ENCODE measurements at regions not wholly inside any gene's neighbourhood (a gene's known extent, or its start where the extent isn't known, plus 50 kb on each side); places are given as distances from the start of the nearest gene placed in this dataset.

DNA sequence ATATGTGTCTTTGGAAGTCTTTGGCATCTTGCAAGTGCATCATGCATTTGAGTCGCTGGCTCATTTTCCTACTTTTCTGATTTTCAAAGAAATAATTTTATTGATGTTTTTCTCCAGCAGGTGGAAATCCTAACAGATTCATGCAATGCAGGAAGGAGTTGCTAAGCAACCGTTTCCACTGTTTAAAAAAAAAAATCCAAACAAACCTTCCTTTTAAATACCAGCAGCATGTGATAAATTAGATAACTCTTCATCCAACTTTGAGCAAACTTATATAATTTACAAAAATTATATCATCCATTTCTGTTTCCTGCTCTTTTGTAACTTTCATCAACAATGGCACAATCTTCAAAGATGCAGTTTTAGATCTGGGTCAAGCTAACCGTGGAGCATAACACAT lies 364.1 kb downstream of the MFSD1 start:
- no peak for DNase-seq (ENCODE audit: low read depth in 2 of 3, low spot score in 2 of 3)

DNA sequence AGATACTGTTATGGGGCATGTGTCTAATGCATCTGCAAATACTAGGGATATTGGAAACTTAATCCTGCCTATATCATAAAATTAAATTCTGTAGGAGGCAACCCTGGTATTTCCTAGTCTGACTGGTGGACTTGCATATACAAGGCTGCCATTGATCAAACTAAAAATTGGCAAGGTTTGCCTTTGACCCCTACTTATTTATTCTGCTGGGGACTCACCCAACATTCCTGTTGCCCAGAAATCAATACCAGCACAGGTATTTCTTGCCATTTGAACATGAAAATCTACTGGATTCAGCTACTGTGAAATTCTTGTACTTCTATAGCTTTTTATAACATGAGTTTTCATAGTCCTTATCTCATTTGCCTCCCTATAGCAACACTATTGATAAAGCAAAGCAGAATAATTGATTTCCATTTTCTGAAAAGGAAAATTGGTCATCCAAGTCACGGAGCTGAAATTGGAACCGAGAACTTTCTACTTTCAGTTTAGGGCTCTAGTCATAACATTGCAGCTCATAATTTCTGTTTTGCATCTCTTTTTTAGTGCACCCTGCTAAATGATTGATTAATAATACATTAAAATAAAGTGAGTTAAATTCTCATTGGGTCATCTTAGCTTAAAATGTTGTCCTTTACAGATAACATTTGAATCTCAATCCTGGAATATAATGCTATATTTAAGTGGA lies 365.2 kb downstream of the MFSD1 start:
- DNase-seq (ENCODE audit: low read depth in 2 of 3, low spot score in 2 of 3), result no peak

DNA sequence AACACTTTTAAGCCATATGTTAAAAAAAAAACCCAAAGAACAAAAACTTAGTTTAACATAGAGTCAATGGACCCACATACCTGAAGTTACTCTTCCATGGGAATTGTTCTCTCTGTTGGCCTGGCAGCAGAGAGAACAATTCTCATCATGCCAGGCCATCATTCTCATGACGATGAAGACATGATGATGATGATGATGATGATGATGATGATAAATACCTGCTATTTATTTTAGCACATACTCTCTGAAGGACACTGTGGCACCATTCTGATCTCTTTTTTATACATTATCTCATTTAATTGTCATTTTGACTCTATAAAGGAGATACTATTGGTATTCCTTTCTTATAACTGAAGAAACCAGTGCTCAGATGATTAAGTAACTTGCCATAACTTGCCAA lies 366.9 kb downstream of the MFSD1 start:
- DNase-seq (ENCODE audit: low read depth in 2 of 3, low spot score in 2 of 3), result no peak

DNA sequence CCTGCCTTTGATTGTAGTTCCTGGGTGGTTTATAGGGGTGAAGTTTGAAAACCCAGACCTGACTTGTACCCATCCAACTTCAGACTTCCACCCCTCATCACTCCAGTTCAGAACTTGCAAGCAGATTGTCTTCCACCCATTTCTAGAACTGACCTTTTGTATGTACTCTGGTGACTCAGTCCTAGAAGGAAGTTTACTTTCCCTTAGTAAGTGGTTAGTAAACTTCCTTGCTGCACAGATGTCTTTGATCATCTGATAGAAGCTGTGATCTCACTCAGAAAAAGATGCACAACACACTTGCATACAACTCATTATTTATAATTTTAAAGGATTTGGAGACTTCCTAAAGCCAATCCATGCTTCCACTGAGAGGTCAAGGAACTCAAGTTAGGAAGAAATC lies 368.0 kb downstream of the MFSD1 start:
- DNase-seq (ENCODE audit: low read depth in 2 of 3, low spot score in 2 of 3), result no peak

DNA sequence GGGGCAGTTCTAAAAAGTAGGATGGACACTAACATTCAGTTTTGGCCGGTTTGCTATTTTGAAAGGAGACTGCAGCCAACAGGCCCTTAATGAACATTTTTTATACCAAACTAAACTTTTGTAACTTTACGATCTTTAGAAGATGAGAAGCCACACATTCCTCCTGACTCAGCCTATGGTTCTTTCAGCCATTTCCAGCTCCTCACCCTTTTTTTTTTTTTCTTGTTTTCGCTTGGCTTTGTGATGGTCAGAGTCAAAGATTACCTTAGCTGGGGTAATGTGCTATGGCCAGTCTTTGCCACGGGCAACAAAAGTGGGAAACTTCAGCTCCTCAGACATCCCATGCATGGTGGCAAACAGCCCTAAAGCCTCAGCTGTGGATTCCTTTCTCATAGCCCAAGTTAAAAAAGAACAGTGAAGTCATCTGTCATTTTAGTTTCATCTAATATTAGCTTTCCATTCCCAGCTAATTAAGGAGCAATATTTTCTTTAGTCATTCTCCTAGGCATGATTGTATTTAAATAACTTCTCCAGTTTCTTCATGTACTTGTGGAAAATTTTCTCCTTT lies 368.7 kb downstream of the MFSD1 start:
- DNase-seq (ENCODE audit: low read depth in 2 of 3, low spot score in 2 of 3), result no peak

DNA sequence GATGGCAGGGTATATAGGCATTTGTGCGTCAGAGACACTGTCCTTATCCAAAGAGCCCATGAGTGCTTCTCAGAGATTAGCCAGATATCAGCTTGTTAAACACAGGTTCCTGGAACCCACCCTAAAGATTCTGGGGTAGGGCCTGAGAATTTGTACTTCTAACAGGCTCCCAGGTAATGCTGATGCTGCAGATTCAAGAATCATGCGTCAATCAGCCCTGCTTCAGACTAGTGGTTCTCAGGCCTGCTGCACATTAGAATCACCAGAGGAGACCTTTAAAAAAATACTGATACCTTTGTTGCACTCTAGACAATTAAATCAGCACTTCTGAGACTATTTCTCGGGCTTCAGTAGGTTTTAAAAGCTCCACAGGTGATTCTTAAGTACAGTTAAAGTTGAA lies 369.5 kb downstream of the MFSD1 start:
- DNase-seq (ENCODE audit: low read depth in 2 of 3, low spot score in 2 of 3), result no peak

DNA sequence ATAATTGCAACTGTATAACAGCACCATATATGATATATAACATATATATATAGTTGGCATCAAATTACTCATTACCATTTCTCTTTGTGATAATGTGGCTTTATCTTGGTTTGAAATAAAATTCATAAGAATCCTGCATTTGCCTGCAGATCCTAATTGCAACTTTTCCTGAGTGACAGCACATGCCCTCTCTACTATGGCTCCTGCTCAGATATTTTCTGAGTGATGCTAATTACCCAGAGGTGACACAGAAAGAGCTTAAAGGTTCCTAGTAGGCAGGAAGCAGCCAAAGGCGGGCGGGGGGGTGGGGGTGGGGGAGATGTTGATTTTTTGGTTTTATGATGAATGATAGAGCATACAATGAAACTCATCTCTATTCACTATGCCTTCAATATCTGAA lies 370.6 kb downstream of the MFSD1 start:
- no peak for DNase-seq (ENCODE audit: low read depth in 2 of 3, low spot score in 2 of 3)

DNA sequence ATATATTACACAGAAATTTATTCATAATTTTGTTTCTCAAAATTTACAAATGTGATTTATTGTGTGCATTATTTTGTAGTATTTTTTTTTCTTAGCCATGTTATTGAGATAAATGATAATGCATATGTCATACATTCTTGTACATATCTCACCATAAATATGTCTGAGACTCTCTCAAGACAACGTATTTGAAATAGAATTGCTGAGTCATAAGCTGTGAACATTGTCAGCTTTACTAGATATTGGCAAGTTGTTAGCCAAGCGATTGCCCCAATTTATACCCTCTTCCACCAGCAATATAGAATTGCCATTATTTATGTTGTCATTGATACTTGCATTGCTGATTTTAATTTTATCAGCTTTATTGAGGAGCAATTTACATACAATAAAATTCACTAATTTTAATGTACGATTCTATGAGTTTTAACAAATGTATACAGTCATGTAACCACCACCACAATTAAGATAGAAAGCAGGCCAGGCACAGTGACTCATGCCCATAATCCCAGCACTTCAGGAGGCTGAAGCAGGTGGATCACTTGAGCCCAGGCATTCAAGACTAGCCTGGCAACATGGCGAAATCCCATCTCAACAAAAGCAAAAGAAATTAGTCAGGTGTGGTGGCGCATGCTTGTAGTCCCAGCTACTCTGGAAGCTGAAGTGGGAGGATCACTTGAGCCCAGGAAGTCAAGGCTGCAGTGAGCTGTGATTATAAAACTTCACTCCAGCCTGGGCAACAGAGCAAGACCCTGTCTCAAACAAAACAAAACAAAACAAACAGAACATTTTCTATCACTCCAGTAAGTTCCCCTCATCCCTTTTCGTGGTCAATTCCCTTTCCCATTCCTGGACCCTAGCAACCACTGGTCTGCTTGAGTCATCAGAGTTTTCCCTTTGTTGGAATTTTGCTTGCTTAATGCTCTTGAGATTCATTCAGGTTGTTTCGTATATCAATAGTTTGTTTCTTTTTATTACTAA lies 373.1 kb downstream of the MFSD1 start:
- DNase-seq (ENCODE audit: low read depth in 2 of 3, low spot score in 2 of 3), result no peak

DNA sequence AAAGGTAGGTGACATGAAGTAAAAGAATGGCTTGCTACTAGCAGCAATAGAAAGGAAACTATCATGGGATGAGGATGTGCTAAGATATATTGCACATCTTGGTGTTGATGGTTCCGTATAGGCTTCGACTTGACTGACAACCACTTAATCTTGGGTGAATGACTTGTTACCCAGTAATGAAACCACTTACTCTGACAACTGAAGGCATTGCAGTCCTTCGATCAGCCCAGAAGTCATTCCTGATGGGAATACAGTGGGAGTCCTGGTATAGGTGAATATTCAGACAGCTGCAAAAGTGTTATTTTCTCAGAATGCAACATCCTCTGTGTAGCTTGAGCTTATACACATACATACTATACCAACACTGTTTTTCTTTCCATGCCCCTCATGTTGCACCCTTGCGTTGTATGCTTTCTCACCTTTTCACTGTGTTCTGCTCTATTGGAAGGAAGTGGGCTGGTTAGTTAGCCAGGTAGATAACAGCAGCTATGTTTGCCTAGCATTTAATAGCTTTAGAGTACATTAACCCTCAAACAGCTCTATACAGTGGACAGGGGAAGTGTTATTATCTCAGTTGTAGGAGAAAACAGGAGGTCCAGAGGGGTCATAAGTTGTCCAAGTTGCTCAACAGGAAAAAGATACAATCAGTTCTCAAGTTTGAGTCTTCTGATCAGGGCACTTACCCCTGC lies 376.5 kb downstream of the MFSD1 start:
- DNase-seq (ENCODE audit: low read depth in 2 of 3, low spot score in 2 of 3), result no peak

DNA sequence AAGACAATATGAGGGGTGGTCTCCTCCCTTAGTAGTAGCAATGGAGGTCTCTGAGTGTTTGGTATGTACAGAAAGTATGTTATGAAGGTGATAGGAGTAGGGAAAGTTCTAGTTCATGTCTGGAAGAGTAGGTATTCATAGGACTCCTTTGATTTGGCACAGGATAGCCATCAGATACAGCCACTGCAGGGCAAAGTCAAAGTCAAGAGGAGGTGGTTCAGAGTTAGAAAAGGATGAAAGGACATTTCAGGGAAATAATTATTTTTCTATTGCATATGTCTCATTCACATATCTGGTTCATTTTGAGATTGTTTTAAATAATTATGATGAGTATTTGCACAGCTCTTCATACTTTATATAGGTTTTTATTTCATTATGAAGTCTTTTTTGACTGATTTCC lies 381.1 kb downstream of the MFSD1 start:
- no peak for DNase-seq (ENCODE audit: low read depth in 2 of 3, low spot score in 2 of 3)

DNA sequence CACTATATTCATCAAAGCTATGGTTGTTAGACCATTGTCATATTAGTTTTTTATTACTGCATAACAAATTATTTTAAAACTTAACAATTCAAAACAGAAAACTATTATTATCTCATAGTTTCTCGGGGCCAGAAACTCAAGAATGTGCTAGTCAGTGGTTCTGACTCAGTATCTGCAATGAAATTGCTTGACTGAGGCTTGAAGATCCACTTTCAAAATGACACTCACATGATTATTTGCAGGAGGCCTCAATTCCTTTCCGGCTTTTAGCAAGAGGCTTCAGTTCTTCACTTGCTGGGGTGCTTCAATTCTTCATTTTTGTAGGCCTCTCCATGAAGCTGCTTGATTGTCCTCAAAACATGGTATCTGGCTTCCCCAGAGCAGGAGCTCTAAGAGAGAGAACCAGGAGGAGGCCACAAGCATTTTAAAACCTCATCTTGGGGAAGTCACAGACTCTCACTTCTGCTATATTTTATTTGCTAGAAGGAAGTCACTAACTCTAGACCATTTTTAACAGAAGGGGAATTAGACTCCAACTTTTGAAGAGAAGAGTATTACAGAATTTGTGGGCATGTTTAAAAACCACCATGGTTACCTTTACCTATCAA lies 383.7 kb downstream of the MFSD1 start:
- DNase-seq (ENCODE audit: low read depth in 2 of 3, low spot score in 2 of 3), result no peak

DNA sequence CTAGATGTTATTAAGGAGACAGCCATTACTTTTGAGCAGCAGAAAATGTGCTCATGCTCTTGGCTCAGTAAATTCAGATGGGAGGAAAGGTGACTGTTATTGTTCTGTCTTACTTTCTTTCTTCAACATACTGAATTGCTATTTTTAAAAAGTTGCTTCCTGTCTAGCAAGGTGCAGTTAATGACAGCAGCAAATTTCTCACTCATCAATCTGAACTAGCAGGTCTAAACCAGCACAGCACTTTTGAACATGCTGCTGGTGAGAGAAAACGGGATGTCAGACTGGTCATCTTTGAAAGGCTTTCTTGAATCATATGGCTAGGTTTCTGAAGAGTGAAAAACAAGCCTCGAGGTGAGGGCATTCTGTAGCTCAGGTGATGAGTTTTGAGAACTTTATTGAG lies 384.7 kb downstream of the MFSD1 start:
- DNase-seq (ENCODE audit: low read depth in 2 of 3, low spot score in 2 of 3), result no peak

DNA sequence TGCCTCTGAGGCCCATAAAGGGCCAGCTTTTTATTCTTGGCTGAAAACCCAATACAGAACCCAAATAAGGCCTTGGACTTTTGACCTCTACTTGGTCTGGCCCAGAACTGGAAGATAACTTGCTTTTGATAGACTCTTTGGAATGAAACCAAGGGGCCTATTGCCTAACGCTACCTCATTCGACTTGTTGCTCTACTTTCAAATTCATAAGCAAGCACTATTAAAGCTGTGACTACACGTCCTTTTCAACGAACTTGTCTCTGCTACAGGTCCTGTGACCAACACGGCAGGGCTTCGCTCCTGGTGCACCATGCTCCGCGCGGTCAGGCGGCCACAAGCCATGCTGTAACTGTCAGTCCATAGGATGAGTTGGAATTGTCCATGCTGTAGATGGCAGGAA lies 385.4 kb downstream of the MFSD1 start:
- DNase-seq (ENCODE audit: low read depth in 2 of 3, low spot score in 2 of 3), result no peak

DNA sequence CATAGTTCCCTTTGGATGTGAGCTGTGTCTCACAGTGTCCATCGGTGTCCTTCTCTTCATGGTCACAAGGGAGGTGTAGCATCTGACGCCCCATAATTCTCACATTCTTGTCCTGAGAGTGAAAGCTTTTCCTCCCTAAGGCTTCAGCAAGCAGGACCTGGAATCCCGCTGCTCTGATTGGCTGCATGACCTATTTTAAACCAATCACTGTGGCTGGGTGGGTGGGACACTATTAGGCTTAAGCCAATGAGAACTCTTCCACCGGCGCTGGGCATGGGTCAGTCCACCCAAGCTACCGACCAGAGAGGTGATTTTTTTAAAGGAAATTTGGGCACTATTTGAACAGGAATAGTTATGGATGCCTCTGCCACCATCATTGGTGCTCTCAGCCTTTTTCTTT lies 385.9 kb downstream of the MFSD1 start:
- DNase-seq (ENCODE audit: low read depth in 2 of 3, low spot score in 2 of 3), result no peak

DNA sequence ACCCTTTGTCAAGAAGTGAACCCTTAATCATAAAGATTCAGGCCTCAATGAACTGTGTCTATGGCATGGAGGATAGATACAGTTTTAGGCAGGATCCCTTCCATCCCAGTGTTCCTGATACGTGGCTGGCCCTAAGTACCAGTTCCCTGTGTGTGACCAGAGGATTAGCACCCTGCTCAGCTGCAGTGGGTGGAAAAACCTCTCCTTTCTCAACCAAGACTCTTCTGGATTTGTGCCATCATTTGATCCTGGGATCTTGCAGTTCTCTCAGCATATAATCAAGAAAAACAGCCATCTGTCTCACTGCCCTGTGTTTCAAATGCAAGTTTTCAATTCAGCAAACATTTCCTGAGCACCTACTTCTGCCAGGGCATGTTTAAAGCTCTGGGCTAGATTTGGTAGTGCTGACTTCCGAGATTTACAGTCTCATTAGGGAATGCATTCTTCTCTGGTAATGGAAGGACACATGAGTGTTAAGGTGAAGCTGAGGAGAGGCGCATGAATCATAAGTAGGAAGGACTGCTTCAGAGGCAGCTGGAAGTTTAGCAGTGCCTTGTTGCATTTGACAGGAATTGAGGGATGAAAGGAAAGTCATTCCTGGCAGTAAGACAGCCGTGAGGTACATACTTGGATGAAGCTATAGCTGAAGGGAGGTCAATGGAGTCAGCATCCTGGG lies 388.3 kb downstream of the MFSD1 start:
- no peak for DNase-seq (ENCODE audit: low read depth in 2 of 3, low spot score in 2 of 3)

DNA sequence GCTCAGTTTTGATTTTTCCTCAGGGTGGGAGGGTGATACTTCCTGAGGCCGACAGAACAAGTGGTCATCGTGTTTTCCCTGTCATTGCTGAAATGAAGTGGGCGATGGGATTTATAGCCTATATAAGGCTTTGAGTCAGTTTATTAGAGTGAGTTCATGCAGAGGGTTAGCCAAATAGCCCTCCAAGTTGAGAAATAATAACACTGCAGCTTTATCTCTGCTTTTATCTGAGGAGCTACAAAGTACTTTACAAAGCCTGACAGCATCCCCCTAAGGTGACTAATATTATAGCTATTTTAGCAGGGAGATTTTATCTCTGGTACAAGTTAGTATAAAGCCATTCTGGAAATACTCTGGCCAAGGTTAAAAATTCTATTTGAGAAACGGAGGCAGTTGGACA lies 389.6 kb downstream of the MFSD1 start:
- no peak for DNase-seq (ENCODE audit: low read depth in 2 of 3, low spot score in 2 of 3)

DNA sequence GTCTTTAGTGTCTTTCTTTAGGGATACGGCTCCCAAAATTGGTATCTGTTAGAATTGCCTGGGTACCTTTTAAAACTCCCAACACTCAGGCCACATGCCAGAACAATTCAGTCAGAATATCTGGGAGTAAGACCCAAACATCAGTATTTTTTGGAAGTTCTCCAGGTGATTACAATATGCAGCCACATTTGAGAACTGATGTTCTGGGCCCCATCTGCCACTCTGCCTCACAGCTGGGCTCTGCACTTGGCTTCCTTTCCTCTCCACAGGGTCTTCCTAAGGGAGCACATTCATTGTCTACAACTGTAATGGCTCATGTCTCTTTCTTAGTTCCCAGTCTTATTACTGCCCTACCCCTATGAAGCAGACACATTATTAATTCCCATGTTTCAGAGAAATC lies 394.5 kb downstream of the MFSD1 start:
- DNase-seq (ENCODE audit: low read depth in 2 of 3, low spot score in 2 of 3), result no peak

DNA sequence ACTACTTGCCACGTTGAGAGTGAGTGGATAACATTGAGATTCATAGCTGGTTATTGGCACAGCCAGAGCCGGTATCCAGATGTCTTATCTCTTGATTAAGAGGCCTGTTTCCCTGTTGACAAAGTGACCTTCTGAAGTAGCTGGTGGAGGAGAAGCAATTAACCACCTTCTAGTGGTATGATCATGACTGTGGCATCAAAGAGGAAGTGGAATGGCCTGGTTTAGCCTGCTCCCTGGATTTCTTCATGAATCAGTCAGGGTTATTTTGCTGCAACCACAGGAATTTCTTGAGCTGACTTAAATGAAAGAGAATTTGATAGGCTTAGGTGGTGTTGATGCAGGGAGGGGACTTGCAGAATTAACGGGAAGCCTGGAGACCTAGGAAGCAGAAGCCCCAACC lies 398.3 kb downstream of the MFSD1 start:
- DNase-seq (ENCODE audit: low read depth in 2 of 3, low spot score in 2 of 3), result no peak

DNA sequence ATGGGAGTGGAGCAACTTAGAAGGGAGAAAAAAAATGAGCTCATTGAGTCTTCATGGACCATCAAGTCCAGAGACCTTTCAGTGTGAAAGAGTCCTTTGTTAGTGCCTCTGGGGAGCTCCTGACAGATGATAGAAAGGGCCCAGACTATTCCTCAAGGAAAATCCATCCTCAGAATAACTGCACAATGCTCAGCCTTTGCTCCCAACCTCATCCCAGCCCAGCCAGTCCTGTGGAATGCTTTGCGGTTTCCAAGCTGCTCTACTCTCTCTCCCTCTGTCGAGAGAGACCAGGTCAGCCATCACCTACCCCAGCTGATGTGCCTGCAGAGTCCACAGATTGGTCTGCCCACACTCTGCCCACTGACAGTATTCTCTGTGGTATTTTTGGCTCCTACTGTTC lies 406.2 kb downstream of the MFSD1 start:
- no peak for DNase-seq (ENCODE audit: low read depth in 2 of 3, low spot score in 2 of 3)

DNA sequence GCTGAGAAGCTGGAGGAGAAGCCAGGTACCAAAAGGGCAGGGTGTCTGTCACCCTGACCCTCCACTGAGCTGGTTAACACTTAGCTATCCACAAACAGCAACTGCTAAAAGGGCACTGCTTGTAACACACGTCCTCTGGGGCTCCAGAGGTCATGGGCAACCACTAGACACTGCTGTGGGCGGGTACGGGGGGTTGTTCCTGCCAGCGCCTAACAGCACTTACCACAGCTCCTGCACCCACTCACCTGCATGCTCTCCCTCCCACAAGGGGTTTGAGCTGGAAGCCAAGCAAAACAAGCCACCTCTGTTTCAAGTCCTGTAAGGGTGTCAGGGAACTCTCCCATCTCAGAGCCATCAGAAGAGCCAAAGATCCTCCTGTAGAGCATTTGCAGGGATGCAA lies 407.6 kb downstream of the MFSD1 start:
- no peak for DNase-seq (ENCODE audit: low read depth in 2 of 3, low spot score in 2 of 3)

Data from hematopoietic multipotent progenitor cell (in vitro differentiated cells).